SK-N-SH (cell line): ENCODE measurements at regions not wholly inside any gene's neighbourhood (a gene's known extent, or its start where the extent isn't known, plus 50 kb on each side); places are given as distances from the start of the nearest gene placed in this dataset.

ENCODE experiments used
- JUND ChIP-seq: IDR thresholded peaks from 2 replicates; pipeline ENCODE4 v1.4.0; 2012
- POLR2AphosphoS5 ChIP-seq: IDR thresholded peaks from 2 replicates; pipeline ENCODE4 v1.6.1; 2012; ENCODE audit warnings: low read depth, low read length
- TF ChIP-seq, protein P1 (sequence below): fragments of 200-600 bp; sonication (generic); IDR thresholded peaks from 2 replicates; pipeline ENCODE4 v1.6.1; 2017; ENCODE audit warnings: antibody characterized with exemption, mild to moderate bottlenecking, moderate library complexity

DNA sequence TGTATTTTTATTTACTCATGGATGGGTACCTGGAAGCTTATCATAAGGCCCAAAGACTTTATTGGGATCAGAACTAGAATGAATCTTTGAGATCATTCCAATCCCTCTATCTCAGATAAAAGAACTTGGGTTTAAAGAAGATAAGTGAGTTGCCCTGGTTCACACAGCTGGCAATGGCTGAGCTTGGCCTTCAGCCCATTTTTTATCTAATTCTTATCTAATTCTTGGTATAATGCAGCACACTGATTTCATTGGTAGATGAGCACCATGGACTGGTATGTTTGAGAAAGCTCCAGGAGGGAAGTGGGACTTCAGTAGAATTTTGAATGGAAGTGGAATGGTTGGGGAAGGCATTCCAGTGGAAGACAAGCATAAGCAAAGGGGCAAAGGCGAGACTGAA is 558.9 kb downstream of the REEP3 start:
- TF ChIP-seq JUND (no peak), POLR2AphosphoS5 (no peak)
- TF ChIP-seq, protein P1, sequence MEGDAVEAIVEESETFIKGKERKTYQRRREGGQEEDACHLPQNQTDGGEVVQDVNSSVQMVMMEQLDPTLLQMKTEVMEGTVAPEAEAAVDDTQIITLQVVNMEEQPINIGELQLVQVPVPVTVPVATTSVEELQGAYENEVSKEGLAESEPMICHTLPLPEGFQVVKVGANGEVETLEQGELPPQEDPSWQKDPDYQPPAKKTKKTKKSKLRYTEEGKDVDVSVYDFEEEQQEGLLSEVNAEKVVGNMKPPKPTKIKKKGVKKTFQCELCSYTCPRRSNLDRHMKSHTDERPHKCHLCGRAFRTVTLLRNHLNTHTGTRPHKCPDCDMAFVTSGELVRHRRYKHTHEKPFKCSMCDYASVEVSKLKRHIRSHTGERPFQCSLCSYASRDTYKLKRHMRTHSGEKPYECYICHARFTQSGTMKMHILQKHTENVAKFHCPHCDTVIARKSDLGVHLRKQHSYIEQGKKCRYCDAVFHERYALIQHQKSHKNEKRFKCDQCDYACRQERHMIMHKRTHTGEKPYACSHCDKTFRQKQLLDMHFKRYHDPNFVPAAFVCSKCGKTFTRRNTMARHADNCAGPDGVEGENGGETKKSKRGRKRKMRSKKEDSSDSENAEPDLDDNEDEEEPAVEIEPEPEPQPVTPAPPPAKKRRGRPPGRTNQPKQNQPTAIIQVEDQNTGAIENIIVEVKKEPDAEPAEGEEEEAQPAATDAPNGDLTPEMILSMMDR: no peak
